ENCODE measurements at regions not wholly inside any gene's neighbourhood (a gene's known extent, or its start where the extent isn't known, plus 50 kb on each side); places are given as distances from the start of the nearest gene placed in this dataset.

GRCh38 chr4:75235359-75235951, 278.7 kb downstream of the RCHY1 start:
- TF ChIP-seq, protein P1, sequence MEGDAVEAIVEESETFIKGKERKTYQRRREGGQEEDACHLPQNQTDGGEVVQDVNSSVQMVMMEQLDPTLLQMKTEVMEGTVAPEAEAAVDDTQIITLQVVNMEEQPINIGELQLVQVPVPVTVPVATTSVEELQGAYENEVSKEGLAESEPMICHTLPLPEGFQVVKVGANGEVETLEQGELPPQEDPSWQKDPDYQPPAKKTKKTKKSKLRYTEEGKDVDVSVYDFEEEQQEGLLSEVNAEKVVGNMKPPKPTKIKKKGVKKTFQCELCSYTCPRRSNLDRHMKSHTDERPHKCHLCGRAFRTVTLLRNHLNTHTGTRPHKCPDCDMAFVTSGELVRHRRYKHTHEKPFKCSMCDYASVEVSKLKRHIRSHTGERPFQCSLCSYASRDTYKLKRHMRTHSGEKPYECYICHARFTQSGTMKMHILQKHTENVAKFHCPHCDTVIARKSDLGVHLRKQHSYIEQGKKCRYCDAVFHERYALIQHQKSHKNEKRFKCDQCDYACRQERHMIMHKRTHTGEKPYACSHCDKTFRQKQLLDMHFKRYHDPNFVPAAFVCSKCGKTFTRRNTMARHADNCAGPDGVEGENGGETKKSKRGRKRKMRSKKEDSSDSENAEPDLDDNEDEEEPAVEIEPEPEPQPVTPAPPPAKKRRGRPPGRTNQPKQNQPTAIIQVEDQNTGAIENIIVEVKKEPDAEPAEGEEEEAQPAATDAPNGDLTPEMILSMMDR (IDR thresholded peaks at IDR 0.05 in 8 of 11, conservative IDR thresholded peaks at IDR 0.05 in 3 of 11): no peak
- TF ChIP-seq POLR2AphosphoS5 (IDR thresholded peaks at IDR 0.05): no peak
